ENCODE measurements at regions not wholly inside any gene's neighbourhood (a gene's known extent, or its start where the extent isn't known, plus 50 kb on each side); places are given as distances from the start of the nearest gene placed in this dataset.

DNA sequence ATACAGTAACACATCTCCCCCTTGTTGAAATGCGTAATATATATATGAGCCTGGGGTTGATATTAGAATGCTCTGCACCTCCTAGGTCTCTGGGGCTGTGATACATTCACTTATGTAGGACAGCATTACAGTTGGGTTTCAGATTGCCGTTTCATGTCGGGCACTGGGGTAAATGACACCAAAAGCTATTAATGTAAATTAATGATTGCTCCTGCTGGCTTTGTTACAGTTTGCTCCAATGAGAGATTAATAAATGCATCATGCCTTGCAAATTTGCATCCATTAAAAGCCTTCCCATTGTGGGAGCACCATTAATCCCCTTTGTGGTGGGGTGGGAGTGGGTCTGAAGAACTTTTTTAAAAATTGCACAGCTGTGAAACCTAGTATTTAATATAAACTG lies 584.4 kb upstream of the EEF2KMT start:
- H3K27me3 Mint-ChIP-seq = no peaks in the 10 kb centered on the region
- H3K27ac Mint-ChIP-seq (ENCODE audit: low read depth) = no peak overlapping the region
- H3K4me1 Mint-ChIP-seq = no peaks in the 10 kb centered on the region
- no peak for ATAC-seq (replicated peaks; ENCODE audit: extremely low read depth, poor library complexity, severe bottlenecking)
- no peak overlapping the region for H3K4me3 Mint-ChIP-seq
- DNase-seq (ENCODE audit: low spot score in 2 of 2) = no peak
- peaks cover 11% of the 10 kb centered on the region for H3K9me3 Mint-ChIP-seq
- peaks cover 2% of the 10 kb centered on the region for H3K36me3 Mint-ChIP-seq (ENCODE audit: insufficient read depth)

- H3K27ac Mint-ChIP-seq (ENCODE audit: low read depth) = no peak overlapping the region
- H3K4me1 Mint-ChIP-seq = no peaks in the 10 kb centered on the region
- no peaks in the 10 kb centered on the region for H3K27me3 Mint-ChIP-seq
- peaks cover 2% of the 10 kb centered on the region for H3K36me3 Mint-ChIP-seq (ENCODE audit: insufficient read depth)
- no peak overlapping the region for H3K4me3 Mint-ChIP-seq
- no peak for DNase-seq (ENCODE audit: low spot score in 2 of 2)
- no peak for ATAC-seq (replicated peaks; ENCODE audit: extremely low read depth, poor library complexity, severe bottlenecking)
- H3K9me3 Mint-ChIP-seq = peaks cover 16% of the 10 kb centered on the region
Observed at GRCh38 chr16:5678371-5678770, 580.8 kb upstream of the EEF2KMT start.

GRCh38 chr16:5671421-5671820 lies 573.8 kb upstream of the EEF2KMT start:
- H3K4me1 Mint-ChIP-seq = no peaks in the 10 kb centered on the region
- DNase-seq (ENCODE audit: low spot score in 2 of 2) (no peak), ATAC-seq (replicated peaks; ENCODE audit: extremely low read depth, poor library complexity, severe bottlenecking) (no peak)
- peaks cover 5% of the 10 kb centered on the region for H3K9me3 Mint-ChIP-seq
- no peaks in the 10 kb centered on the region for H3K27me3 Mint-ChIP-seq
- no peaks in the 10 kb centered on the region for H3K36me3 Mint-ChIP-seq (ENCODE audit: insufficient read depth)
- no peak overlapping the region for H3K4me3 Mint-ChIP-seq
- no peak overlapping the region for H3K27ac Mint-ChIP-seq (ENCODE audit: low read depth)

DNA sequence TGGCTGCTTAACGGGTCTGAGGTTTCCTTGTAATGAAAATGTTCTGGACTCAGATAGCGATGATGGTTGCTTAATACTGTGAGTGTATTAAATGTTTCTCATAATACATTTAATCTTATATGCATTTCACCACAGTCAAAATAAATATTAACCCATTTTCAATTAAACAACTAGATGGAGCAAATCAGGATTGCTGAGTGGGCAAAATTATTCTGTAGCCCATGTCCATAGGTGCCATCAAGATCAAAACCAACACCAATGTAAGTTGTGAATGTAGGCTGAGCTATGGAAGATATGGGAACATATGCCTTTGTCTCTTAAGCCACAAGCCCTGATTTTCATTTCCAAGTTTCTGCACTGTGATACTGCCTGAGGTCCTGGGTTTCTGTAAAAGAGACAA lies 572.6 kb upstream of the EEF2KMT start:
- ATAC-seq (replicated peaks; ENCODE audit: extremely low read depth, poor library complexity, severe bottlenecking) (no peak), DNase-seq (ENCODE audit: low spot score in 2 of 2) (no peak)
- Mint-ChIP-seq H3K4me3 (no peak overlapping the region), H3K36me3 (ENCODE audit: insufficient read depth) (no peaks in the 10 kb centered on the region), H3K27me3 (no peaks in the 10 kb centered on the region), H3K9me3 (peaks cover 5% of the 10 kb centered on the region), H3K27ac (ENCODE audit: low read depth) (no peak overlapping the region), H3K4me1 (no peaks in the 10 kb centered on the region)

GRCh38 chr16:5668553-5668952 lies 571.0 kb upstream of the EEF2KMT start:
- ATAC-seq (replicated peaks; ENCODE audit: extremely low read depth, poor library complexity, severe bottlenecking) = no peak
- no peak for DNase-seq (ENCODE audit: low spot score in 2 of 2)
- no peak overlapping the region for H3K4me3 Mint-ChIP-seq
- no peaks in the 10 kb centered on the region for H3K36me3 Mint-ChIP-seq (ENCODE audit: insufficient read depth)
- peaks cover 2% of the 10 kb centered on the region for H3K9me3 Mint-ChIP-seq
- H3K27me3 Mint-ChIP-seq = no peaks in the 10 kb centered on the region
- no peak overlapping the region for H3K27ac Mint-ChIP-seq (ENCODE audit: low read depth)
- H3K4me1 Mint-ChIP-seq = no peaks in the 10 kb centered on the region

GRCh38 chr16:5665834-5666233 lies 568.2 kb upstream of the EEF2KMT start:
- H3K4me3 Mint-ChIP-seq = no peak overlapping the region

GRCh38 chr16:5653789-5654188 lies 556.2 kb upstream of the EEF2KMT start:
- Mint-ChIP-seq H3K4me3 (no peak overlapping the region), H3K27ac (ENCODE audit: low read depth) (no peak overlapping the region), H3K27me3 (no peaks in the 10 kb centered on the region), H3K4me1 (no peaks in the 10 kb centered on the region), H3K9me3 (peaks cover 7% of the 10 kb centered on the region), H3K36me3 (ENCODE audit: insufficient read depth) (no peaks in the 10 kb centered on the region)
- no peak for ATAC-seq (replicated peaks; ENCODE audit: extremely low read depth, poor library complexity, severe bottlenecking)
- no peak for DNase-seq (ENCODE audit: low spot score in 2 of 2)

More at GRCh38 chr16:5665834-5666233, 568.2 kb upstream of the EEF2KMT start:
- Mint-ChIP-seq H3K27ac (ENCODE audit: low read depth) (no peak overlapping the region), H3K36me3 (ENCODE audit: insufficient read depth) (no peaks in the 10 kb centered on the region), H3K4me1 (no peaks in the 10 kb centered on the region), H3K9me3 (no peaks in the 10 kb centered on the region), H3K27me3 (no peaks in the 10 kb centered on the region)
- DNase-seq (ENCODE audit: low spot score in 2 of 2) = no peak
- no peak for ATAC-seq (replicated peaks; ENCODE audit: extremely low read depth, poor library complexity, severe bottlenecking)

DNA sequence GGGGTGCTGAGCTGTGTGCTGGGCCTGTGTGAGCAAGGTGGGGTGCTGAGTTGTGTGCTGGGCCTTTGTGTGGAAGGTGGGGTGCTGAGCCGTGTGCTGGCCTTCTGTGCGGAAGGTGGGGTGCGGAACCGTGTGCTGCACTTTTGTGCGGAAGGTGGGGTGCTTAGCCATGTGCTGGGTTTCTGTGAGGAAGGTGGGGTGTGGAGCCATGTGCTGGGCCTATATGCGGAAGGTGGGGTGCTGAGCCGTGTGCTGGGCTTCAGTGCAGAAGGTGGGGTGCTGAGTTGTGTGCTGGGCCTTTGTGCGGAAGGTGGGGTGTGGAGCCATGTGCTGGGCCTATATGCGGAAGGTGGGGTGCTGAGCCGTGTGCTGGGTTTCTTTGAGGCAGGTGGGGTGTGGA lies 555.4 kb upstream of the EEF2KMT start:
- no peak for ATAC-seq (replicated peaks; ENCODE audit: extremely low read depth, poor library complexity, severe bottlenecking)
- no peak overlapping the region for H3K4me3 Mint-ChIP-seq
- H3K9me3 Mint-ChIP-seq = peaks cover 7% of the 10 kb centered on the region
- no peaks in the 10 kb centered on the region for H3K36me3 Mint-ChIP-seq (ENCODE audit: insufficient read depth)
- H3K27me3 Mint-ChIP-seq = no peaks in the 10 kb centered on the region
- DNase-seq (ENCODE audit: low spot score in 2 of 2) = no peak
- no peaks in the 10 kb centered on the region for H3K4me1 Mint-ChIP-seq
- no peak overlapping the region for H3K27ac Mint-ChIP-seq (ENCODE audit: low read depth)

DNA sequence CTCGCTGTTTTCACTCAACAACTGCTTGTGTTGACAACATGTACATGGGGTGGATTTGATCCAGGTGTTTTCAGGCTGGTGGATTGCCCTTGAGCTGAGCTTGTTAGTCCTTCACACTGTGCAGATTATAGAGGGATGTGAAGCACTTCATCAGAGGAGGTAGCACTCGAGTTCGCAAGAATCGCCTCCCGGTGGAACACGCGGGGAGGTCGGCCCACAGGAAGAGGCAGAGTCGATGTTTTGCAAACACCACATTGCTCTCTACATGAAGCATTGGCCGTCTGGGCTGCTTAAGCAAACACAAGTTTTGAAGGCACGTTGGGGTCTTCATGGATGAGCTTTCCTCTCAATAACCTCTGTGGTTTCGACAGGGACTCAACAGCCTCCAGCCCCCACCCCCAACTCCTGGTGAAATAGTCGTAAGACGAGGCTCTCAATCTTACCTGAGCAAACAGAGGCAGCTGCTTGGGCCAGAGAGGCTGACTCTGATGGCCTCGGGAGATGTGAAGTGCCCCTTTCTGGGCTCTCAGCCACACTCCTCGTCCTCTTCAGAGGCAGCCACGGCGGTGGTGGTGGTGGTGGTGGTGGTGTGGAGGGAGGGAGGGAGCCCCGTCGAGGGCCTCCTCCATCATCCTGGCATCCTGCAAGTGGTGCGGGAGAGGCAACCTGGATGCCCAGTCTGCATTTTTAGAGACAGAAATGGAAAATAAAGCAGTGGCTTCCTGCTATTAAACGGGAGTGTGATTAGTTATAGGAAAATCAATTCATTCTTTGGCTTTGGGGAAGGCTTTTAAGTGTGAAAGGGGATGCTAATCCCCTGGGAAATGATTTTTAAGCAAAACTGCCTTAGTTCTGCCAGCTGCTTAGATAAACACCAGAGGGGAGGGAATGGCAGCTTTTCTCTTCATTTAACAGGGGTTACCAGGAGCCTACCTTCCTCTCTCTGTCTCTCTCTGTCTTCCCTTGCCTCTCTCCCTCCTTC lies 552.5 kb upstream of the EEF2KMT start:
- Mint-ChIP-seq H3K9me3 (peaks cover 7% of the 10 kb centered on the region), H3K36me3 (ENCODE audit: insufficient read depth) (no peaks in the 10 kb centered on the region), H3K4me3 (no peak overlapping the region), H3K27ac (ENCODE audit: low read depth) (no peak overlapping the region), H3K27me3 (no peaks in the 10 kb centered on the region), H3K4me1 (no peaks in the 10 kb centered on the region)
- DNase-seq (ENCODE audit: low spot score in 2 of 2) (no peak), ATAC-seq (replicated peaks; ENCODE audit: extremely low read depth, poor library complexity, severe bottlenecking) (no peak)

GRCh38 chr16:5647051-5647450 lies 549.5 kb upstream of the EEF2KMT start:
- Mint-ChIP-seq H3K27me3 (no peaks in the 10 kb centered on the region), H3K4me3 (no peak overlapping the region), H3K4me1 (no peaks in the 10 kb centered on the region), H3K36me3 (ENCODE audit: insufficient read depth) (no peaks in the 10 kb centered on the region), H3K27ac (ENCODE audit: low read depth) (no peak overlapping the region), H3K9me3 (peaks cover 2% of the 10 kb centered on the region)
- no peak for DNase-seq (ENCODE audit: low spot score in 2 of 2)
- ATAC-seq (replicated peaks; ENCODE audit: extremely low read depth, poor library complexity, severe bottlenecking) = no peak

GRCh38 chr16:5643855-5644531 lies 546.4 kb upstream of the EEF2KMT start:
- Mint-ChIP-seq H3K9me3 (peaks cover 13% of the 10 kb centered on the region), H3K4me1 (no peaks in the 10 kb centered on the region), H3K4me3 (no peak overlapping the region), H3K36me3 (ENCODE audit: insufficient read depth) (no peaks in the 10 kb centered on the region), H3K27me3 (no peaks in the 10 kb centered on the region), H3K27ac (ENCODE audit: low read depth) (no peak overlapping the region)
- no peak for ATAC-seq (replicated peaks; ENCODE audit: extremely low read depth, poor library complexity, severe bottlenecking)
- DNase-seq (ENCODE audit: low spot score in 2 of 2) = no peak

- no peak overlapping the region for H3K27ac Mint-ChIP-seq (ENCODE audit: low read depth)
- ATAC-seq (replicated peaks; ENCODE audit: extremely low read depth, poor library complexity, severe bottlenecking) = no peak
- H3K4me3 Mint-ChIP-seq = no peak overlapping the region
- peaks cover 13% of the 10 kb centered on the region for H3K9me3 Mint-ChIP-seq
- H3K4me1 Mint-ChIP-seq = no peaks in the 10 kb centered on the region
- H3K27me3 Mint-ChIP-seq = no peaks in the 10 kb centered on the region
- H3K36me3 Mint-ChIP-seq (ENCODE audit: insufficient read depth) = no peaks in the 10 kb centered on the region
- DNase-seq (ENCODE audit: low spot score in 2 of 2) = no peak
Observed at GRCh38 chr16:5642436-5642835, 544.8 kb upstream of the EEF2KMT start.

DNA sequence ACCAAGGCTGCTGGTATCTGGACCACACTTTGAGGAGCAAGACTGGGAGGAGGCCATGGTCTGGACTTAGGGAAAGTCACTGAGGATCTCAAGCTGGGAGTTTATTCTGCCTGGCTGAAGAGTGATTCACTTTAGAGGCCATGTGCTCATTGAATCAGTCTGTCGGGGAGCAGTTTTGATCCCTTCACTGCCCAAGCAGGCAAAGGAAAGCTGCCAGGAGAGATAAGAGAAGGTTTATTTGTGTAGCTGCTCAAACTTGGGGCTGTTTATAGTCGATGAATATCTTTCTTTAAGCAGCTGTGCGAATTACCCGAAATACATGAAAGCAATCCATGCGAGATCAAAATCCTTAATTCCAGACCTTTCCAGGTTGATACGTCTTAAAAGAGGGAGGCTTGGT lies 544.4 kb upstream of the EEF2KMT start:
- no peaks in the 10 kb centered on the region for H3K36me3 Mint-ChIP-seq (ENCODE audit: insufficient read depth)
- no peak for ATAC-seq (replicated peaks; ENCODE audit: extremely low read depth, poor library complexity, severe bottlenecking)
- H3K4me3 Mint-ChIP-seq = no peak overlapping the region
- H3K4me1 Mint-ChIP-seq = no peaks in the 10 kb centered on the region
- DNase-seq (ENCODE audit: low spot score in 2 of 2) = no peak
- peaks cover 13% of the 10 kb centered on the region for H3K9me3 Mint-ChIP-seq
- H3K27ac Mint-ChIP-seq (ENCODE audit: low read depth) = no peak overlapping the region
- H3K27me3 Mint-ChIP-seq = no peaks in the 10 kb centered on the region

All from central memory CD8-positive, alpha-beta T cell (primary cell).